ENCODE measurements at regions not wholly inside any gene's neighbourhood (a gene's known extent, or its start where the extent isn't known, plus 50 kb on each side); places are given as distances from the start of the nearest gene placed in this dataset.
A peak's percentile ranks its signal among the peaks of the same experiment; 100 is the strongest.

- TF ChIP-seq CTCF (conservative IDR thresholded peaks at IDR 0.05; ENCODE audit: low read depth, low read length): no peak
- no peak overlapping the region for H3K4me3 ChIP-seq (ENCODE audit: low read length)
- DNase-seq (ENCODE audit: low read depth): peak; percentile 36
Observed at GRCh38 chr12:33795536-33795935, 226.8 kb upstream of the ALG10 start.

- no peak for TF ChIP-seq CTCF (conservative IDR thresholded peaks at IDR 0.05; ENCODE audit: low read depth, low read length)
- no peak for DNase-seq (ENCODE audit: low read depth)
- no peak overlapping the region for H3K4me3 ChIP-seq (ENCODE audit: low read length)
Observed at GRCh38 chr12:33813536-33813935, 208.8 kb upstream of the ALG10 start.

- no peak for DNase-seq (ENCODE audit: low read depth)
- no peak overlapping the region for H3K4me3 ChIP-seq (ENCODE audit: low read length)
- TF ChIP-seq CTCF (conservative IDR thresholded peaks at IDR 0.05; ENCODE audit: low read depth, low read length): no peak
Observed at GRCh38 chr12:33817713-33818112, 204.6 kb upstream of the ALG10 start.

GRCh38 chr12:33818313-33818712 is 204.0 kb upstream of the ALG10 start:
- TF ChIP-seq CTCF (conservative IDR thresholded peaks at IDR 0.05; ENCODE audit: low read depth, low read length): no peak
- no peak for DNase-seq (ENCODE audit: low read depth)
- H3K4me3 ChIP-seq (ENCODE audit: low read length): no peak overlapping the region

- DNase-seq (ENCODE audit: low read depth): no peak
- no peak for TF ChIP-seq CTCF (conservative IDR thresholded peaks at IDR 0.05; ENCODE audit: low read depth, low read length)
- no peak overlapping the region for H3K4me3 ChIP-seq (ENCODE audit: low read length)
Observed at GRCh38 chr12:33825442-33825841, 196.9 kb upstream of the ALG10 start.

GRCh38 chr12:33825986-33826602 is 196.2 kb upstream of the ALG10 start:
- DNase-seq (ENCODE audit: low read depth): no peak
- no peak overlapping the region for H3K4me3 ChIP-seq (ENCODE audit: low read length)
- no peak for TF ChIP-seq CTCF (conservative IDR thresholded peaks at IDR 0.05; ENCODE audit: low read depth, low read length)

- H3K4me3 ChIP-seq (ENCODE audit: low read length): no peak overlapping the region
- no peak for TF ChIP-seq CTCF (conservative IDR thresholded peaks at IDR 0.05; ENCODE audit: low read depth, low read length)
- DNase-seq (ENCODE audit: low read depth): no peak
Observed at GRCh38 chr12:33828326-33828725, 194.0 kb upstream of the ALG10 start.
